ENCODE measurements at regions not wholly inside any gene's neighbourhood (a gene's known extent, or its start where the extent isn't known, plus 50 kb on each side); places are given as distances from the start of the nearest gene placed in this dataset.
"Not testable (repeated sequence)": the region's sequence is repeated elsewhere in the genome, so short reads cannot be mapped to it uniquely, and the experiment has no call there.

GRCh38 chr18:2166876-2167275 lies 404.4 kb downstream of the METTL4 start:
- TF ChIP-seq CTCF (IDR thresholded peaks at IDR 0.05); ZFX (IDR thresholded peaks at IDR 0.05; ENCODE audit: borderline replicate concordance): not testable (repeated sequence)

All from 22Rv1 (cell line).